ENCODE measurements at regions not wholly inside any gene's neighbourhood (a gene's known extent, or its start where the extent isn't known, plus 50 kb on each side); places are given as distances from the start of the nearest gene placed in this dataset.
A peak's percentile ranks its signal among the peaks of the same experiment; 100 is the strongest.

- Mint-ChIP-seq H3K36me3 (ENCODE audit: low read depth) (no peaks in the 10 kb centered on the region), H3K4me1 (no peaks in the 10 kb centered on the region), H3K27me3 (no peaks in the 10 kb centered on the region), H3K27ac (no peak overlapping the region), H3K9me3 (peaks cover 14% of the 10 kb centered on the region), H3K4me3 (no peak overlapping the region)
- DNase-seq = no peak
- intact Hi-C loops (cut with micrococcal nuclease) = no loop called here
Measured at GRCh38 chr3:31407665-31408064, 125.1 kb upstream of the STT3B start.

GRCh38 chr3:31408720-31409119, 124.0 kb upstream of the STT3B start:
- Mint-ChIP-seq H3K4me1 (no peaks in the 10 kb centered on the region), H3K27me3 (no peaks in the 10 kb centered on the region)

GRCh38 chr3:31409389-31409788, 123.3 kb upstream of the STT3B start:
- Mint-ChIP-seq H3K27me3 (no peaks in the 10 kb centered on the region), H3K4me1 (no peaks in the 10 kb centered on the region), H3K4me3 (no peak overlapping the region), H3K9me3 (peaks cover 4% of the 10 kb centered on the region), H3K27ac (no peak overlapping the region), H3K36me3 (ENCODE audit: low read depth) (no peaks in the 10 kb centered on the region)
- intact Hi-C loops (cut with micrococcal nuclease) = no loop called here
- DNase-seq = no peak

More at GRCh38 chr3:31408720-31409119, 124.0 kb upstream of the STT3B start:
- no peaks in the 10 kb centered on the region for H3K36me3 Mint-ChIP-seq (ENCODE audit: low read depth)
- H3K9me3 Mint-ChIP-seq = peaks cover 6% of the 10 kb centered on the region
- no peak for DNase-seq
- no peak overlapping the region for H3K4me3 Mint-ChIP-seq
- intact Hi-C loops (cut with micrococcal nuclease) = no loop called here
- no peak overlapping the region for H3K27ac Mint-ChIP-seq

- no peak overlapping the region for H3K4me3 Mint-ChIP-seq
- H3K27me3 Mint-ChIP-seq = peaks cover 2% of the 10 kb centered on the region
- H3K9me3 Mint-ChIP-seq = peaks cover 4% of the 10 kb centered on the region
- H3K27ac Mint-ChIP-seq = no peak overlapping the region
- intact Hi-C loops (cut with micrococcal nuclease) = no loop called here
- H3K36me3 Mint-ChIP-seq (ENCODE audit: low read depth) = no peaks in the 10 kb centered on the region
- DNase-seq = no peak
- no peaks in the 10 kb centered on the region for H3K4me1 Mint-ChIP-seq
Measured at GRCh38 chr3:31409866-31410265, 122.9 kb upstream of the STT3B start.

- Mint-ChIP-seq H3K36me3 (ENCODE audit: low read depth) (no peaks in the 10 kb centered on the region), H3K27me3 (peaks cover 2% of the 10 kb centered on the region), H3K4me3 (no peak overlapping the region), H3K27ac (no peak overlapping the region), H3K9me3 (peaks cover 4% of the 10 kb centered on the region), H3K4me1 (no peaks in the 10 kb centered on the region)
- intact Hi-C loops (cut with micrococcal nuclease) = no loop called here
- no peak for DNase-seq
Measured at GRCh38 chr3:31410411-31410810, 122.3 kb upstream of the STT3B start.

- Mint-ChIP-seq H3K27ac (no peak overlapping the region), H3K4me3 (no peak overlapping the region), H3K4me1 (no peaks in the 10 kb centered on the region), H3K27me3 (peaks cover 2% of the 10 kb centered on the region), H3K9me3 (no peaks in the 10 kb centered on the region), H3K36me3 (ENCODE audit: low read depth) (no peaks in the 10 kb centered on the region)
- intact Hi-C loops (cut with micrococcal nuclease) = no loop called here
- no peak for DNase-seq
Measured at GRCh38 chr3:31412832-31413231, 119.9 kb upstream of the STT3B start.

- intact Hi-C loops (cut with micrococcal nuclease) = no loop called here
- no peaks in the 10 kb centered on the region for H3K9me3 Mint-ChIP-seq
- H3K27ac Mint-ChIP-seq = no peak overlapping the region
- peaks cover 2% of the 10 kb centered on the region for H3K27me3 Mint-ChIP-seq
- no peak for DNase-seq
- no peaks in the 10 kb centered on the region for H3K4me1 Mint-ChIP-seq
- no peak overlapping the region for H3K4me3 Mint-ChIP-seq
- no peaks in the 10 kb centered on the region for H3K36me3 Mint-ChIP-seq (ENCODE audit: low read depth)
Measured at GRCh38 chr3:31413515-31413914, 119.2 kb upstream of the STT3B start.

- peaks cover 2% of the 10 kb centered on the region for H3K27me3 Mint-ChIP-seq
- intact Hi-C loops (cut with micrococcal nuclease) = no loop called here
- H3K4me1 Mint-ChIP-seq = peaks cover 5% of the 10 kb centered on the region
- peaks cover 10% of the 10 kb centered on the region for H3K9me3 Mint-ChIP-seq
- H3K4me3 Mint-ChIP-seq = no peak overlapping the region
- peaks cover 5% of the 10 kb centered on the region for H3K36me3 Mint-ChIP-seq (ENCODE audit: low read depth)
- H3K27ac Mint-ChIP-seq = no peak overlapping the region
- DNase-seq = no peak
Measured at GRCh38 chr3:31416980-31417379, 115.7 kb upstream of the STT3B start.

GRCh38 chr3:31417486-31417885, 115.2 kb upstream of the STT3B start:
- Mint-ChIP-seq H3K36me3 (ENCODE audit: low read depth) (peaks cover 5% of the 10 kb centered on the region), H3K4me1 (peaks cover 8% of the 10 kb centered on the region), H3K27ac (no peak overlapping the region), H3K4me3 (no peak overlapping the region), H3K9me3 (peaks cover 10% of the 10 kb centered on the region), H3K27me3 (peaks cover 2% of the 10 kb centered on the region)
- intact Hi-C loops (cut with micrococcal nuclease) = no loop called here
- no peak for DNase-seq

GRCh38 chr3:31420311-31420710, 112.4 kb upstream of the STT3B start:
- peaks cover 8% of the 10 kb centered on the region for H3K4me1 Mint-ChIP-seq
- DNase-seq = no peak
- peaks cover 18% of the 10 kb centered on the region for H3K9me3 Mint-ChIP-seq
- no peaks in the 10 kb centered on the region for H3K27me3 Mint-ChIP-seq
- intact Hi-C loops (cut with micrococcal nuclease) = no loop called here
- no peak overlapping the region for H3K4me3 Mint-ChIP-seq
- peaks cover 5% of the 10 kb centered on the region for H3K36me3 Mint-ChIP-seq (ENCODE audit: low read depth)
- no peak overlapping the region for H3K27ac Mint-ChIP-seq

GRCh38 chr3:31421314-31422048, 111.2 kb upstream of the STT3B start:
- H3K9me3 Mint-ChIP-seq = peaks cover 26% of the 10 kb centered on the region
- H3K27me3 Mint-ChIP-seq = peaks cover 2% of the 10 kb centered on the region
- peaks cover 8% of the 10 kb centered on the region for H3K4me1 Mint-ChIP-seq
- peaks cover 5% of the 10 kb centered on the region for H3K36me3 Mint-ChIP-seq (ENCODE audit: low read depth)
- DNase-seq = peak; percentile 68
- intact Hi-C loops (cut with micrococcal nuclease) = no loop called here
- H3K4me3 Mint-ChIP-seq = no peak overlapping the region
- peak overlapping the region; percentile 8 for H3K27ac Mint-ChIP-seq

- peaks cover 8% of the 10 kb centered on the region for H3K4me1 Mint-ChIP-seq
- H3K9me3 Mint-ChIP-seq = peaks cover 26% of the 10 kb centered on the region
- intact Hi-C loops (cut with micrococcal nuclease) = no loop called here
- H3K4me3 Mint-ChIP-seq = no peak overlapping the region
- DNase-seq = no peak
- H3K27ac Mint-ChIP-seq = no peak overlapping the region
- H3K36me3 Mint-ChIP-seq (ENCODE audit: low read depth) = peaks cover 5% of the 10 kb centered on the region
- peaks cover 2% of the 10 kb centered on the region for H3K27me3 Mint-ChIP-seq
Measured at GRCh38 chr3:31422237-31422636, 110.5 kb upstream of the STT3B start.

GRCh38 chr3:31423482-31423881, 109.2 kb upstream of the STT3B start:
- peaks cover 4% of the 10 kb centered on the region for H3K27me3 Mint-ChIP-seq
- no peak for DNase-seq
- no peak overlapping the region for H3K27ac Mint-ChIP-seq
- no peak overlapping the region for H3K4me3 Mint-ChIP-seq
- intact Hi-C loops (cut with micrococcal nuclease) = no loop called here
- peaks cover 8% of the 10 kb centered on the region for H3K4me1 Mint-ChIP-seq
- H3K36me3 Mint-ChIP-seq (ENCODE audit: low read depth) = peaks cover 5% of the 10 kb centered on the region
- H3K9me3 Mint-ChIP-seq = peaks cover 30% of the 10 kb centered on the region

- Mint-ChIP-seq H3K27ac (no peak overlapping the region), H3K4me1 (peaks cover 8% of the 10 kb centered on the region), H3K9me3 (peaks cover 32% of the 10 kb centered on the region), H3K36me3 (ENCODE audit: low read depth) (no peaks in the 10 kb centered on the region), H3K4me3 (no peak overlapping the region), H3K27me3 (peaks cover 7% of the 10 kb centered on the region)
- no peak for DNase-seq
- intact Hi-C loops (cut with micrococcal nuclease) = no loop called here
Measured at GRCh38 chr3:31425401-31425800, 107.3 kb upstream of the STT3B start.

GRCh38 chr3:31427623-31428022, 105.1 kb upstream of the STT3B start:
- intact Hi-C loops (cut with micrococcal nuclease) = no loop called here
- Mint-ChIP-seq H3K27ac (no peak overlapping the region), H3K27me3 (peaks cover 7% of the 10 kb centered on the region), H3K36me3 (ENCODE audit: low read depth) (no peaks in the 10 kb centered on the region), H3K4me3 (no peak overlapping the region), H3K4me1 (no peaks in the 10 kb centered on the region), H3K9me3 (peaks cover 41% of the 10 kb centered on the region)
- no peak for DNase-seq
